HG02759 (cell line): ENCODE measurements at regions not wholly inside any gene's neighbourhood (a gene's known extent, or its start where the extent isn't known, plus 50 kb on each side); places are given as distances from the start of the nearest gene placed in this dataset.

ENCODE experiments used
- ATAC-seq: cut with Tn5 transposase; IDR thresholded peaks from one replicate; pipeline ENCODE4 v1.9.1; 2021; ENCODE audit warnings: mild to moderate bottlenecking, moderate library complexity; ENCODE audit not compliant: unreplicated experiment

DNA sequence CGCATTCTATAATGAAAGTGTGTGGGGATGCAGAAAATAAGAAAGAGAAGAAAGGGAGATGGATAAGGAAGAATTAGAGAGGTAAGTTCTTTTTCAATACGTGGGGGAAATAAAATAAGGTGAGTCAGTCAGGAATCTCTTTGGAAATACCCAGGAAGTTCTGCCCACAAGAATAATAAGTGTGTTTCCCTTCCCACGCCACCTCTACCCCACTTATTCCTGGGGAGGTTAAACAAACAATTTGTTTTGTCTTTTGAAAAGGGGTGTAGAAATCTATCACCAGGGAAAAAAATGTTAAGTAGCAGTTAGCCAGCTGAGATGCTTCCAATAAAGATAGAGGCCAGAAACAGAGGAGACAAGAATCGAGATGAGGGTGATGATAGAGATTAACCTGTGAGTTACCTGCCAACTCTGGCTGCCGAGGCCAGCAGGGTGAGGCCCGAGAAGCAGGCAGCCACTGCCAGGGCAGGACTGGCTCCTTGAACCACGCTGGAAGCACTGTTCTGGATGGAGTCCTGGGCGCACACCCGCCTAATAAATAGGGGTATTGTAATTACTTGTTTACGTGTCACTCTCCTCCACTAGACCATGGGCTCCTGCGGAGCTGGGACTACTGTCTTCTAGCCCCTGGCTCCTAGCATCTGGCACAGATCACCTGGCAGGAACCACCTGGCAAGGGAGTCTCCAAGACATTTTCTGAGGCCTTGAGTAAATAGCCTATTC, 191.3 kb downstream of the FGFR2 start:
- ATAC-seq = no peak

DNA sequence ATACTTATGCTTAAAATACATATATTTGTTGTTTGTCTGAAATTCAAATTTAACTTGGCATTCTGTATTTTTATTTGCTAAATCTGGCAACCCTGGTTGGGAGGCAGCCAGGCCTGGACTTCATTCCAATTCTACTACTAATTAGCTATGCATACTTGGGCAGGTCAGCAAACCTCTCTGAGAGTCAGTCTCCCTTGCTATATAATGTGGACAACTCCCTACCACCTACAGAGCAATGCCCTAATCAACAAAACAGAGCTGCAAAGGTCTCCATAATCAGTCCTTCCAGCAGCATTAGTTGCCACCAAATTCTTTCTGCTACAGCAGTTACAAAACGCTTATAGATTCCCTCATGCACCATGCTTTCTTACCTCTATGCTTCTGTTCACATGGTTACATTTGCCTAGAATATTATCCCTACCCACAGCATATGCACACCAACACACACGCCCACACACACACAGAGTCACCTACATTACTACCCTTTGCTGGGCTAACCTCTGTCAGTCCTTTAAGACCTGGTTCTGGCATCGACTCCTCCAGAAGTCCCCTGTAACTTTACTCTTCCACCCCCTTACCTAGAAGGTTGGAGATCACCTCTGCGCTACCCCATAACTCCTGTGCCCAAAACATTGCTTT, 188.7 kb downstream of the FGFR2 start:
- ATAC-seq = no peak

DNA sequence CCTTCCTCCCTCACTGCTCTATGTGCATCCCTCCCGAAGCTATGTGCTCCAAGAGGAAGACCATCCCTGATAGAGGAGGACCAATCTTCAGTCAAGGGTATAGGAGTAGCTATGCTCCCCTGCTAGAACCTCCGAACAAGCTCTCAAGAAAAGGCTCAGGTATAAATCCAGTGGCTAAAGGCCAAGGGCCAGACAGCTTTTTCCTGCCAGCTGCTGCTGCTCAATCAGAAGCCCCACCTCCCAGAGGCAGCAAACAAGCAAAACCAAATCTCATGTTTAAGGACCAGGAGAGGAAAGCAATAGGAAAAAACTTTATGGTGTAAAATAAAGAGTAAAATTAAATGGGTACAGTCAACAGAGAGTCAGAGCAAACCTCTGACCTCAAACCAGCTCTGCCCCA, 187.2 kb downstream of the FGFR2 start:
- ATAC-seq = no peak

DNA sequence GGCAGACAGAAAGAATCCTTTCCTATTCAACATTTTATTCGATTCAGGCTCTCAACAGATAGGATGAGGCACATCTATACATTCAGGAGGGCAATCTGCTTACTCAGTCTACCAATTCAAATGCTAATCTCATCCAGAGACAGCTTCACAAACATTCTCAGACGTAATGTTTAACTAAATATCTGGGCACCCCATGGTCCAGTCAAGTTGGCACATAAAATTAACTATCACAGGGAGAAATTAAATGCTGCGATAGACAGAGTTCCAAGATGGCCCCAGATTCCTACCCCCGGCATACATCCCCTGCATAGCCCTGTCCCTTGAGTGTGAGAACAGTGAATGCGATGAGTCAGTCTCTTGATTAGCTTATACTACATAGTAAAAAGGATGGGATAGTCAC, 184.3 kb downstream of the FGFR2 start:
- no peak for ATAC-seq

DNA sequence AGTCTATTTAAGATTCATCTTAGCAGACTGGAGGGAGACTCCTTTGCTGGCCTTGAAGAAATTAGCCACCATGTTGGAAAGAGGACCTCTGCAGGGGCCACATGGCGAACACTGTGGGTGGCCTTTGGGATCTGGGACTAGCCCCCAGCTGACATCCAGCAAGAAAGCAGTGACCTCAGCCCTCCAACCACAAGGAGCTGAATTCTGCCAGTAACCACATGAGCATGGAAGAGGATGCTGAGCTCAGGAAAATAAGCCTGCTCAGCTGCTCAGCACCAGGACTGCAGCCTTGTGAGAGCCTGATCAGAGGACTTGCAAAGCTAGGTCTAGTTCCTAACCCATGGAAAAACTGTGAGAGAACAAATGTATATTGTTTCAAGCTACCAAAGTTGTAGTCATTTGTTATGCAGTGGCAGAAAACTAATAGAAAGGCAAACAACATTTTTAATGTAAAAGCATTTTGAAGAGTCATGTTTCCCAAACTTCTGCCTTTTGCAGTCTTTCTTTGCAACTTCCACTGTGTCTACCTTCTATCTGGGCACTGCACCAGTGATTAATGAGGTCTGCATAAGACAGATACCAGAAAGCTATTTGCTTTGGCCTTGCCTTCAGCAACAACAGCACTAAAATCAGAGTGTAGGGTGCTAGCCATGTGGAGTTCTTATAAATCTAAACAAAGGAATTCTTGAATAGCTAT, 183.7 kb downstream of the FGFR2 start:
- no peak for ATAC-seq

DNA sequence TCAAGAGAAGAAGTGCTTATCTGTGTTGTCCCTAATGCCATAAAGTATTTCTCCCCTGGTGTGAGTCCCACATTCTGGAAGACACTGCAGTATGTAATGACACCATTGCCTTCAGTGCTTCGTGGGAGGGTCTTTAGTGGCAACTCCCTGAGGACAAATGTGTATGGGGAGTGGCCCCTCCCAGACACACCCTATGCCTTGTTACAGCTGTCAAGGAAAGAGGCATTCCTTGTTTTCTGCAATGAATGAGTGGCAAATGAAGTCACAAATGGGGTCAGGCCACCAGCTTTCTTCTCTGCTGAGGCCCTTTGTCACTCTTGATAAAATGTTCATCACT, 183.2 kb downstream of the FGFR2 start:
- ATAC-seq = no peak

DNA sequence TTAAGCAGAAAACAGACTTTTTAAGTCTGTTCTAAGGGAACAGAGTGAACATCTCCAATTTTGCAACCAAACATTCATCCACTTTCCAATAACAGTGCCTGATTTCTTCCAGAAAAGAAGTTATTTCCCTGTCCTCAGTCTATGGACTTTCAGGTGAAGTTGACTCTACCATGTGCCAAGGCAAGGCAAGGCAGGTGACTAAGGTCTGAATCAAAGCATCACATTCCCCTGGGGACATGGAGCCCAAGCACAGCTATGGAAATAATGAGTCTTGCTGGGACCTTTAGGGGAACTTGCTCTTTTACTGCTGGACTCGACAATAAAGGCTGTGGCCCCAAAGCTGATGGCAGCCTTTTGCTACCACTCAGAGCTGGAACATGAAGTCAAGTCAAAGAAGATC, 182.2 kb downstream of the FGFR2 start:
- no peak for ATAC-seq

DNA sequence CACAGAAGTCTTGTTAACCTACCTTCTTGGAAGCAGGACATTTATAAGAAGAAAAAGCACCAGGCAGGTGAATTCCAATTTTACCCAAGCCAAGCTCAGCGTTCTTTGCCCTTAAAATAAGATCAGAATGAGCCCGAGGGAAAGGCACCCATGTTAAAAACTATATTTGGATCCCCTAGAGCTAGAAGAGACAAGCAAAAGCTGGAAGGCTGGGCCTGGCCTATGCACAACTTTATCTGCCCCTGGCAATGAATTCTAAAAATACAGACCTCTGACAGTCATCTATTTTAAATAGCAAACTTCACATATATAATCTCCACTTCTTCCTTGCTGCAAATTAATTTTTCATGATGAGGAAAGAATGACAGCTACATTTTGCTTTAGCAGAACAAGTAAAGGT, 180.9 kb downstream of the FGFR2 start:
- no peak for ATAC-seq

DNA sequence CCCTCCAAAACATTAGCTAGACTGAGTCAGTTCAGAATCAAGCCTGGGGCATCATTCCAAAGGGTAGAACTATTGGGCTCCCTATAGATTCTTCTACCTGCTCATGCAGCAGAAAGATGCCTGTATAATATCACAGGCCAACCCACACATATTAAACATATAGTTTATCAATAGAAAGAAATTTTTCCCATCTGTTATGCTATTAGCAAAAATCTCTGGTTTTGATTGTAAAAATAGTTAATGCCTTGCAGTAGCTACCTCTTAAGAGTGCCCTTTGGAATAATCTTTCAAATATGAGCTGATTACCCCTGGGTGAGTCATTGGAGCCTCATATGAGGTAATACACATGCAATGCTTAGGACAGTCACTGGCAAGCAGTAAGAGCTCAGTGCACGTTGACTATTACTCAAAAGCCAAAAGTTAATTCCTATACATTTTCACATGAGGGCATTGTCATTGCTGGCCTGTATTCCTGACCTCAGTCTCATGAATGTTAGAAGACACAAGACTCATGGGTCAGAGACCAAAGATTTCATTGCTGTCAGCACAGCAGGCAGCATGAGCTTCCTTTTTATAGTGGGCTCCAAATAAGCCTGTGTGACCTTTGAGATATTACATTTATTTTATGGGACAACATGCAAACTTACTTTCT, 180.0 kb downstream of the FGFR2 start:
- no peak for ATAC-seq

DNA sequence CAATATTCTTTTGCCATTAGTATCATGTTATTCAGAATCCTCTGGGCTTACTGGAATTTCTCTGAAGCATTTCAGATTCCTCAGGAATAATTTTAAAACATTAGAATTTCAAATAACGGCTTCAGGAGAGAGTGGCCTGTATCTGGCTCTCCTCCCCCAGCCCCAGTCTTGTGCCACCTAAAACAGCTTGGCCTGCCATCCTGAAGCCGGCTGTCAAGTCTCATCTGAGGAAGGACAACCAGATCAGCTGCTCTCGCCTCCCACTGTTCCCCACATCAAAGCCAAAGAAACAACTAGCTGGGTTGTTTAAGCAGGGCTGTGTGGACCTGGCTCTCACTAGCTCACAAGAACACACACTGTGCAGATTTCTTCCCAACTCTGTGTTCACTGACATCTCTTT, 178.2 kb downstream of the FGFR2 start:
- no peak for ATAC-seq

DNA sequence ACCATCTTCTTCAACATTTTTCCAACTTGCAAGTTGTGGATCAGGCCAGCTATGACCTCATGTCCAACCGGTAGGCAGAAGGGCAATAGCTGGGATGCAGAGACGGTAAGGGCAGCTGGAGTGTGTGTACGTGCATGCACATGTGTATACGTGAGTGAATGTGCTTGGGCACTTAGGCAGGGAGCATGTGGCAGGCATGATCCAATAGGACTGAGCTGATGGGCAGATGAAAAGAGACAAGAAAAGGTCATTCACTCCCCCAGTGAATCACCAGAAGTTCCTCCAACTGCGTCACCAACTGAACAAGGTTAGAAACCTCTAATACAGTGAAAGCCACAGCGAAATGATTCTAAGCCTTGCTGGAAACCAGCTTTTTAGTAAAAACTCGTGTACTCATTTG, 176.1 kb downstream of the FGFR2 start:
- ATAC-seq = no peak

DNA sequence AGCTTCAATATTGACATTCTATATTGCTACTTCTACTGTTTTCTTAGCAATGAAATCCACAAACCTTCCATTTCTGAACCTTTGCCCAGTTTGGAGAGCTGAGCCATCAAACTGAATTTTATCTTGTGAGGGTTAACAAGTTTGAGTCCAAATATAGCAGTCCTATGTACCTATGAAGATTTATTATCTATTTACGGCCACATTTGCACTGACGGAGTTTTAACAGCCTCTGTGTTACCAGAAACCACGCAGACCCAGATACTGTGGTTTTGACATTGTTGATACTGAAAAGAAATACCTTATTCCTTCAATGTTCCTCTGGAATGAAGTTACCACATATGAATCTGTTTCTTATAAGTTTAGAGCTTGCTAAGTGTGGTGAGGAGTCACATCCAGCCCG, 172.6 kb downstream of the FGFR2 start:
- no peak for ATAC-seq

DNA sequence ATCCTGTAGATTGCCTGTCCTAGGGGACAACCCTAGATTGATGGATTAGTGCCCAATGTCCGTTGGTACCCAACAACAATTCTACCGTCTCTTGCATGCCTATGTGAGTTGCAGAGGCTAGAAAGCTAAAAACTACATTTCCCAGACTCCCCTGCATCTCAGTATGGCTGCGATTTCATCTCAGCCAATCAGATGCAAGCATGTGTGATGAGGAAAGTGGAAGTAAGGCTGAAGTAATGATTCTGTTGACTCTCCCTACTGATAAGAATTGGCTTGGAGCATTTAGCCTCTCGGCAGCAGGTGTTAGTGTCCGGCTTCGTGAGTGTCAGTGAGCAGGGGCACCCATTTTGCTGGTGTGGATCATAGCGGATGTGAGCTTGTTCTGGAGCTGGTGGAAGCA, 171.9 kb downstream of the FGFR2 start:
- ATAC-seq = no peak
